KMS-11 (cell line): ENCODE measurements at regions not wholly inside any gene's neighbourhood (a gene's known extent, or its start where the extent isn't known, plus 50 kb on each side); places are given as distances from the start of the nearest gene placed in this dataset.
"Not testable (repeated sequence)": the region's sequence is repeated elsewhere in the genome, so short reads cannot be mapped to it uniquely, and the experiment has no call there.

Source experiments
- H2AFZ ChIP-seq: fragments of 200-600 bp; sonication (generic); 2 replicates; pipeline ENCODE4 v1.6.1; 2016; ENCODE audit warnings: antibody characterized with exemption, mixed run types, low read depth
- H3K27ac ChIP-seq: fragments of 200-600 bp; sonication (generic); 2 replicates; pipeline ENCODE4 v1.6.1; 2016; ENCODE audit warnings: mild to moderate bottlenecking, mixed run types
- H3K27me3 ChIP-seq: fragments of 200-600 bp; sonication (generic); 2 replicates; pipeline ENCODE4 v1.6.1; 2017; ENCODE audit warnings: mild to moderate bottlenecking, low read depth, mixed run types, moderate library complexity; ENCODE audit not compliant: insufficient read depth
- H3K36me3 ChIP-seq: fragments of 200-600 bp; sonication (generic); 2 replicates; pipeline ENCODE4 v1.6.1; 2017; ENCODE audit warnings: mild to moderate bottlenecking, mixed run types; ENCODE audit not compliant: insufficient read depth
- H3K4me1 ChIP-seq: fragments of 200-600 bp; sonication (generic); 2 replicates; pipeline ENCODE4 v1.6.1; 2016; ENCODE audit warnings: mild to moderate bottlenecking, low read depth, mixed run types; ENCODE audit not compliant: poor library complexity, severe bottlenecking
- H3K4me2 ChIP-seq: fragments of 200-600 bp; sonication (generic); 2 replicates; pipeline ENCODE4 v1.7.0; 2016; ENCODE audit warnings: mild to moderate bottlenecking, mixed run types
- H3K4me3 ChIP-seq: fragments of 200-600 bp; sonication (generic); IDR thresholded peaks from 2 replicates; pipeline ENCODE4 v1.6.1; 2017; ENCODE audit warnings: low read depth, low read length, mixed read lengths; ENCODE audit not compliant: insufficient read depth
- H3K79me2 ChIP-seq: fragments of 200-600 bp; sonication (generic); 2 replicates; pipeline ENCODE4 v1.6.1; 2016; ENCODE audit warnings: low read depth, mixed run types; ENCODE audit not compliant: insufficient read depth
- H3K9ac ChIP-seq: fragments of 200-600 bp; sonication (generic); 2 replicates; pipeline ENCODE4 v1.6.1; 2016; ENCODE audit warnings: mild to moderate bottlenecking, mixed run types
- H4K20me1 ChIP-seq: fragments of 200-600 bp; sonication (generic); 2 replicates; pipeline ENCODE4 v1.6.1; 2016; ENCODE audit warnings: mild to moderate bottlenecking, mixed run types; ENCODE audit not compliant: insufficient read depth
- TF ChIP-seq, protein P1 (sequence below): fragments of 200-600 bp; sonication (generic); conservative IDR thresholded peaks from 2 replicates; pipeline ENCODE4 v1.6.1; 2017; ENCODE audit warnings: low read depth, mild to moderate bottlenecking, antibody characterized with exemption, low read length, moderate library complexity, mixed read lengths

DNA sequence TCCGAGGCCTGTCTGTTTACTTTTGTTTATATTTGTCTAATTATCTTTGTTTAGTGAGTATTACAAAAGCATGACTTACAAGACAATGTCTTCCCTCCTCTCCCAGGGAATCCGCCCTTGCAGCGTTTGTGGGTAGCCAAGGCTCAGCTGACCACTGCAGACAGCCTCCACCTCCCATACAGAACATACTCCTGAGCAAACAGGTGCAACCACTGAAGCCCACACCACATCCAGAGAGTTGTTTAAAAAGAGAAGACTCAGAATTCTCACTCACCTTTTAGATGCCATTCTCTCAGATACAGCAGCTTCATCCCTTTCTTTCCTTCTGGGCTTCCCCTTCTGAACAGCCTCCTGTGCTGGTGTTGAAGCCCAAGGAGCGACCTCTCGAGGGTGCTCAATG, 103.5 kb upstream of the TMPRSS2 start:
- TF ChIP-seq, protein P1, sequence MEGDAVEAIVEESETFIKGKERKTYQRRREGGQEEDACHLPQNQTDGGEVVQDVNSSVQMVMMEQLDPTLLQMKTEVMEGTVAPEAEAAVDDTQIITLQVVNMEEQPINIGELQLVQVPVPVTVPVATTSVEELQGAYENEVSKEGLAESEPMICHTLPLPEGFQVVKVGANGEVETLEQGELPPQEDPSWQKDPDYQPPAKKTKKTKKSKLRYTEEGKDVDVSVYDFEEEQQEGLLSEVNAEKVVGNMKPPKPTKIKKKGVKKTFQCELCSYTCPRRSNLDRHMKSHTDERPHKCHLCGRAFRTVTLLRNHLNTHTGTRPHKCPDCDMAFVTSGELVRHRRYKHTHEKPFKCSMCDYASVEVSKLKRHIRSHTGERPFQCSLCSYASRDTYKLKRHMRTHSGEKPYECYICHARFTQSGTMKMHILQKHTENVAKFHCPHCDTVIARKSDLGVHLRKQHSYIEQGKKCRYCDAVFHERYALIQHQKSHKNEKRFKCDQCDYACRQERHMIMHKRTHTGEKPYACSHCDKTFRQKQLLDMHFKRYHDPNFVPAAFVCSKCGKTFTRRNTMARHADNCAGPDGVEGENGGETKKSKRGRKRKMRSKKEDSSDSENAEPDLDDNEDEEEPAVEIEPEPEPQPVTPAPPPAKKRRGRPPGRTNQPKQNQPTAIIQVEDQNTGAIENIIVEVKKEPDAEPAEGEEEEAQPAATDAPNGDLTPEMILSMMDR = no peak
- Histone ChIP-seq H4K20me1 (no peaks in the 10 kb centered on the region), H3K9ac (no peak overlapping the region), H3K36me3 (no peaks in the 10 kb centered on the region), H3K4me3 (no peak overlapping the region), H3K27me3 (peaks cover 3% of the 10 kb centered on the region; the same call in 1 of the 2 replicates), H3K27ac (no peak overlapping the region), H2AFZ (no peak overlapping the region), H3K4me1 (no peaks in the 10 kb centered on the region), H3K79me2 (no peaks in the 10 kb centered on the region), H3K4me2 (no peak overlapping the region)

DNA sequence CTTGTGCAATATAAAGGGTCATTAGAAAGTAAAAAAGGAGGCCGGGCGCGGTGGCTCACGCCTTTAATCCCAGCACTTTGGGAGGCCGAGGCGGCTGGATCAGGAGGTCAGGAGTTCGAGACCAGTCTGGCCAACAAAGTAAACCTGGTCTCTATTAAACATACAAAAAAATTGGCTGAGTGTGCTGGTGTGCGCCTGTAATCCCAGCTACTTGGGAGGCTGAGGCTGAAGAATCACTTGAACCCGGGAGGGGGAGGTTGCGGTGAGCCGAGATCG, 102.8 kb upstream of the TMPRSS2 start:
- not testable (repeated sequence) for H3K27me3 ChIP-seq, H3K79me2 ChIP-seq, H3K36me3 ChIP-seq, H3K4me3 ChIP-seq, H2AFZ ChIP-seq, H3K27ac ChIP-seq, H3K4me2 ChIP-seq, H3K9ac ChIP-seq, H4K20me1 ChIP-seq, H3K4me1 ChIP-seq

- no peak overlapping the region for H3K27ac ChIP-seq
- no peaks in the 10 kb centered on the region for H3K79me2 ChIP-seq
- no peak overlapping the region for H2AFZ ChIP-seq
- no peaks in the 10 kb centered on the region for H3K36me3 ChIP-seq
- TF ChIP-seq, protein P1 = peak; percentile 49
- H4K20me1 ChIP-seq = no peaks in the 10 kb centered on the region
- H3K27me3 ChIP-seq = peaks cover 3% of the 10 kb centered on the region; the same call in 1 of the 2 replicates
- no peak overlapping the region for H3K4me3 ChIP-seq
- no peak overlapping the region for H3K9ac ChIP-seq
- no peaks in the 10 kb centered on the region for H3K4me1 ChIP-seq
- no peak overlapping the region for H3K4me2 ChIP-seq
Observed at GRCh38 chr21:41610042-41610839, 102.3 kb upstream of the TMPRSS2 start.

DNA sequence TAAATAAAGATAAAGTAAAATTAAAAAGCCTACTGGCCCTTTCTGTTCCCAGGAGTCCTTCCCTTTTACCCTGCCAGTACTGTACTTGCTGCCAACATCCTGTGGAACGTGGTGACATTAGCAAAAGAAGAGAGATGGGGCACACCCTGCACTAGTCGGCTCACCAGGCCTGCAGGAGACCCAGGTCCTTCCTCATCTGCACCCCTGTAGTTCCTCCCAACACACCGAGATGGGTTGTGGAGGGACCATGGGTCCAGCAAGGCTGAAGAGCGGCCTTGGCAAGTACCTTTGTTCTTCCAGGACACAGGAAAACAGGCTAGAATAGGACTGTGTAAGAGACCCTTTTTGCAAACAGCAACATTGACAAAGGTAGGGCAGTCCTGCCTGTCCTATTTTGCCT, 98.7 kb upstream of the TMPRSS2 start:
- Histone ChIP-seq H2AFZ (no peak overlapping the region), H3K9ac (no peak overlapping the region), H3K27ac (no peak overlapping the region), H3K36me3 (no peaks in the 10 kb centered on the region), H3K4me3 (no peak overlapping the region), H3K4me1 (no peaks in the 10 kb centered on the region), H3K4me2 (no peak overlapping the region), H4K20me1 (no peaks in the 10 kb centered on the region), H3K27me3 (peaks cover 3% of the 10 kb centered on the region; the same call in 1 of the 2 replicates), H3K79me2 (no peaks in the 10 kb centered on the region)
- TF ChIP-seq, protein P1 = no peak

DNA sequence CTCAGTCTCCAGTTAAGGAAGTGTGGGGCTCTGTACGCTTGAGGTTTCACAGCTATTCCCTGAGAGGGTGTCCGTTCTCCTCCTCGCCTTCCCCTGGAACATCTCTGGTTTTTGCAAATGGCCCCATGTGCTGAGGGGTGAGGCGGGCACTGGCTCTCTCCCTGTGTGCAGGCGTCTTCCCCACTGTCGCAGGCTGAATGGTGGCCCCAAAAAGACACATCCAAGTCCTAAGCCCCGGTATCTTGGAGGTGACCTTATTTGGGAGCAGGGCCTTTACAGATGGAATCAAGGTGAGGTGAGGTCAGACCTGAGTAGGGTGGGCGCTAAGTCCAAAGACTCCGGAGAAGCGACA, 98.0 kb upstream of the TMPRSS2 start:
- H3K9ac ChIP-seq = no peak overlapping the region
- no peak overlapping the region for H3K27ac ChIP-seq
- H3K79me2 ChIP-seq = no peaks in the 10 kb centered on the region
- peaks cover 3% of the 10 kb centered on the region; the same call in 1 of the 2 replicates for H3K27me3 ChIP-seq
- TF ChIP-seq, protein P1 = no peak
- no peaks in the 10 kb centered on the region for H4K20me1 ChIP-seq
- no peaks in the 10 kb centered on the region for H3K36me3 ChIP-seq
- H3K4me1 ChIP-seq = no peaks in the 10 kb centered on the region
- no peak overlapping the region for H2AFZ ChIP-seq
- no peak overlapping the region for H3K4me2 ChIP-seq
- H3K4me3 ChIP-seq = no peak overlapping the region
